Transverse colon (tissue), 4 donors: ENCODE measurements at regions not wholly inside any gene's neighbourhood (a gene's known extent, or its start where the extent isn't known, plus 50 kb on each side); places are given as distances from the start of the nearest gene placed in this dataset.
"Not testable (repeated sequence)": the region's sequence is repeated elsewhere in the genome, so short reads cannot be mapped to it uniquely, and the experiment has no call there.

Experiments
- DNase-seq: peaks from one replicate; pipeline ENCODE4 v3.0.0-alpha.2; 2019
- H3K27ac ChIP-seq, 4 donors: fragments of 200-600 bp; sonication (generic); 2 replicates each; pipeline ENCODE4 v1.5.1; 2016 to 2018; ENCODE audit warnings: inconsistent platforms in 4 of 4
- H3K27me3 ChIP-seq: fragments of 200-600 bp; sonication (generic); 2 replicates; pipeline ENCODE4 v1.5.1; 2017; ENCODE audit warnings: inconsistent platforms
- H3K36me3 ChIP-seq, 4 donors: fragments of 200-600 bp; sonication (generic); 2 replicates each; pipeline ENCODE4 v1.5.1; 2017 to 2019; ENCODE audit warnings: inconsistent platforms in 4 of 4
- H3K4me1 ChIP-seq, 4 donors: fragments of 200-600 bp; sonication (generic); 2 replicates each; pipeline ENCODE4 v1.5.1; 2017 to 2020; ENCODE audit warnings: inconsistent platforms in 4 of 4
- H3K4me3 ChIP-seq, 4 donors: fragments of 200-600 bp; sonication (generic); 1 replicate in 1 of 4; 2 replicates in 3 of 4; pipeline versions ENCODE4 v1.5.1 to v1.6.1; 2017 to 2019; ENCODE audit warnings: inconsistent platforms in 4 of 4
- H3K9me3 ChIP-seq, 2 donors: fragments of 200-600 bp; sonication (generic); 2 replicates each; pipeline ENCODE4 v1.5.1; 2017 to 2019; ENCODE audit warnings: inconsistent platforms in 2 of 2
- EP300 ChIP-seq: sonication (generic); formaldehyde crosslinking; IDR thresholded peaks from one replicate; pipeline ENCODE4 v1.6.1; 2017; ENCODE audit warnings: antibody characterized with exemption, low read depth
- POLR2A ChIP-seq: fragments of 450-650 bp; IDR thresholded peaks from one replicate; pipeline ENCODE4 v1.6.1; 2016; ENCODE audit warnings: antibody characterized with exemption, mild to moderate bottlenecking, moderate library complexity
- POLR2AphosphoS5 ChIP-seq, 3 donors: sonication (generic); formaldehyde crosslinking; IDR thresholded peaks; one replicate each; pipeline ENCODE4 v1.6.1; 2016; ENCODE audit warnings: antibody characterized with exemption in 3 of 3
- WGBS, 2 donors: methylation state at CpG; one replicate each; pipeline ENCODE4 v1.1.5; 2018; ENCODE audit warnings: low coverage in 1 of 2; 5-methylcytosine and 5-hydroxymethylcytosine counted together
- in situ Hi-C, 4 donors: fragments of 200-750 bp; cut with MboI; loops; one replicate each; pipeline versions ENCODE4 v1.15.0 to v1.15.1; 2017; ENCODE audit warnings: low sequenced_read_pairs in 3 of 4, low pct_ligation_motif_present in 1 of 4, low pct_unique_long_range_greater_than_20kb in 1 of 4
- intact Hi-C: fragments of 100-400 bp; cut with DNase I; formaldehyde crosslinking; loops from one replicate; pipeline ENCODE4 v1.15.1; 2023; ENCODE audit warnings: low total_unique reads
- TF ChIP-seq, protein P1 (sequence below), 5 experiments: fragments of 200-600 bp in 3 of 5; fragments of 450-650 bp in 2 of 5; sonication (generic) in 3 of 5; IDR thresholded peaks; 1 replicate in 2 of 5; 2 replicates in 3 of 5; pipeline ENCODE4 v1.5.1; 2016 to 2017; ENCODE audit warnings: antibody characterized with exemption in 5 of 5, inconsistent platforms in 3 of 5, mild to moderate bottlenecking in 2 of 5, moderate library complexity in 1 of 5

DNA sequence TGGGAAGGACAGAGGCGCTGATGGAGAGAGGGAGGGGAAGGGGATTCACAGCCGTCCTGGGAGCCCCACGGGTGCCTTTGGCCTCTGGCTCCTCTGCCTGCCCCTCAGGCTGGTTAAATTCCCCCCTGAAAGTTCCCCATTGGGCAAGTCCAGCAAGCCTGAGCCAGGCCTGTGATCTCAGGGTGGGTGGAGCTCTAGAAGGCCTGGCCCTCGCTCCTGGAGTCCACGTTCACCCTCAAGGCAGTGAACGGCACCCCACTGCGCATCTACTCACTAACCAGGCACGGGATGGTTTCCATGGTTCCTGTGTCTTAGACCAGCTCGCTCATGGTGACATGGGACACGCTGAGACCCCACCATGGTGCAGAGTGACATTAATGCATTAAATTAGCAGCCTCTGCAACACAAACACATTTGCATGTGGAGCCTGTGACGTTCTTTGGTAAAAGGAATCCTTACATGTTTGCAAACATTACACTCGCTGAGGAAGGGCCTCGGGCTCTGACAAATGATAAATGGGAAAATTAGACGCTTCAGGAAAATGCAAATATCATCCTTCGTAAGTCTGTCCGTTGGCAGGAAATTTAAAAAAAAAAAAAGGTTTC is 452.7 kb downstream of the PREX1 start:
- H3K27ac ChIP-seq, result no peak overlapping the region
- in situ Hi-C loops (no loop called here), intact Hi-C loops (no loop called here)
- no peak overlapping the region for H3K4me3 ChIP-seq
- peaks cover 0 to 4% (median 0%) of the 10 kb centered on the region in 4 donors for H3K4me1 ChIP-seq
- DNase-seq, result no peak
- H3K36me3 ChIP-seq, result no peaks in the 10 kb centered on the region
- 70 to 81% methylated on average over 8 to 16 of the region's 16 CpGs for WGBS, 2 donors
- peaks cover 22% of the 10 kb centered on the region for H3K27me3 ChIP-seq
- H3K9me3 ChIP-seq, result no peaks in the 10 kb centered on the region
- no peak for TF ChIP-seq POLR2AphosphoS5 (IDR thresholded peaks at IDR 0.05)

DNA sequence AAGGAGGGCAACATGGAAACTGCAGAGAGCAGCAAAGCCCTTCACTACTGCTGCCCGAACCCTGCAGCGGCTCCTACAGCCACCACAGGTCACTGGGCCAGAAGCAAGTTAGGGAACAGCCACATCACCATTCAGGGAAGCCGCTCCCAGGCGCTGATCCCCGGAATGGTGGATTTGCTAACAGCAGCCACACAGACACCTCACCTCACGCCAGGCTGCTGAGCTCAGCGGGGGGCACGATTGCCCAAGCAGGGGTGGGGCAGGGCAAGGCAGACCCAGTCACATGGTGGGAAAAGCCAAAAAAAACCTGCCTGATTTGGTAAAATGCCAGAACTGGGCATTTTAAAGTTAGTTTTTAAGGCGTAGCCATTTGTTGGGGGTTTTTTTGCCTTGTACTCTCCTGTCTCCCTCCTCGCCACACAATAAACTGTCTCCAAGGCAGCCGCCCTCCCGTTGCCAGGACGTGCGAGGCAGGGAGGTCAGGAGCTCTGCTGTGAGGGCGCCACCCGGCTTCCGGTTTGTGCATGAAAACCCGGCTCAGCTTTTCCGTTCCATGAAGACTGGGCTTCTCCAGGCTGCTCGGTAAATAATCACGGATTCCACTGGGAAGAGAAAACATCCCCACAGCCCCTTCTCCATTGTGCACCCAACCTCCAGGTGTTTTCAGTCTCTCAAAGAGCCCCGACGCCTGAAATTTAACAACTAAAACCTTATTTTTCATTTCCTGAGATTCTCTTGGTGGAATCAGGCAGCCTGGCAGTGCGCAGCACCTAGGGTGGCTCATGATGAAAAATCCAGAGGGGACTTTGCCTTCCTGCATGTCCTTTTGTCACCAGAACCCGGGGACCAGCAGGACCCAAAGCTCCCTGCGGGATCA is 453.5 kb downstream of the PREX1 start:
- intact Hi-C loops, DNase-seq, H3K4me1 ChIP-seq, H3K27ac ChIP-seq, in situ Hi-C loops, H3K36me3 ChIP-seq, H3K4me3 ChIP-seq, H3K9me3 ChIP-seq: not testable (repeated sequence)
- H3K27me3 ChIP-seq, result peaks cover 22% of the 10 kb centered on the region
- WGBS, 2 donors, result 34% methylated on average over 24 of the region's 26 CpGs; no CpG with 5 or more reads in 1 of the 2 donors

DNA sequence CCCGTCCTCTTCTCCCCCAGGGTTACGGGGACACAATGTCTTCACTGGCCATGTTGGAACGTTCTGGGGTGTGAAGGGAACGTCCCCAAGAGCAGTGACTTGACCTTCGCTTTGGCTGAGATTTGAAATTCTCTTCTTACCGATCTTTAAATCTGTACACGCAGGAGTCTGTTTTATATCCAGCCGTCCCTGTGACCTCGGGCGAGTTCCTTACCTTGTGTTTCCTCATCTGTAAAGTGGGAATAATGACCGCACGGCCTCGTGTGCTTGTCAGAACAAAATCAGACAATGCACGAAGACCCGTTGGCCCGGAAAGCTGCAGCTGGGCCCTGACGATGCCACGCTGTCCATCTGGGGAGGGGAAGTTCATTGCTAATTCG is 454.3 kb downstream of the PREX1 start:
- Histone ChIP-seq H3K4me1 (peaks cover 0 to 4% (median 0%) of the 10 kb centered on the region in 4 donors), H3K4me3 (no peak overlapping the region), H3K9me3 (no peaks in the 10 kb centered on the region), H3K27me3 (peaks cover 22% of the 10 kb centered on the region), H3K36me3 (no peaks in the 10 kb centered on the region), H3K27ac (no peak overlapping the region)
- 85 to 90% methylated on average over 12 to 19 of the region's 19 CpGs for WGBS, 2 donors
- intact Hi-C loops (no loop called here), in situ Hi-C loops (no loop called here)
- DNase-seq, result no peak
- TF ChIP-seq, protein P1, sequence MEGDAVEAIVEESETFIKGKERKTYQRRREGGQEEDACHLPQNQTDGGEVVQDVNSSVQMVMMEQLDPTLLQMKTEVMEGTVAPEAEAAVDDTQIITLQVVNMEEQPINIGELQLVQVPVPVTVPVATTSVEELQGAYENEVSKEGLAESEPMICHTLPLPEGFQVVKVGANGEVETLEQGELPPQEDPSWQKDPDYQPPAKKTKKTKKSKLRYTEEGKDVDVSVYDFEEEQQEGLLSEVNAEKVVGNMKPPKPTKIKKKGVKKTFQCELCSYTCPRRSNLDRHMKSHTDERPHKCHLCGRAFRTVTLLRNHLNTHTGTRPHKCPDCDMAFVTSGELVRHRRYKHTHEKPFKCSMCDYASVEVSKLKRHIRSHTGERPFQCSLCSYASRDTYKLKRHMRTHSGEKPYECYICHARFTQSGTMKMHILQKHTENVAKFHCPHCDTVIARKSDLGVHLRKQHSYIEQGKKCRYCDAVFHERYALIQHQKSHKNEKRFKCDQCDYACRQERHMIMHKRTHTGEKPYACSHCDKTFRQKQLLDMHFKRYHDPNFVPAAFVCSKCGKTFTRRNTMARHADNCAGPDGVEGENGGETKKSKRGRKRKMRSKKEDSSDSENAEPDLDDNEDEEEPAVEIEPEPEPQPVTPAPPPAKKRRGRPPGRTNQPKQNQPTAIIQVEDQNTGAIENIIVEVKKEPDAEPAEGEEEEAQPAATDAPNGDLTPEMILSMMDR (IDR thresholded peaks at IDR 0.05), result no peak
- TF ChIP-seq POLR2A (no peak), POLR2AphosphoS5 (IDR thresholded peaks at IDR 0.05) (no peak), EP300 (no peak)

DNA sequence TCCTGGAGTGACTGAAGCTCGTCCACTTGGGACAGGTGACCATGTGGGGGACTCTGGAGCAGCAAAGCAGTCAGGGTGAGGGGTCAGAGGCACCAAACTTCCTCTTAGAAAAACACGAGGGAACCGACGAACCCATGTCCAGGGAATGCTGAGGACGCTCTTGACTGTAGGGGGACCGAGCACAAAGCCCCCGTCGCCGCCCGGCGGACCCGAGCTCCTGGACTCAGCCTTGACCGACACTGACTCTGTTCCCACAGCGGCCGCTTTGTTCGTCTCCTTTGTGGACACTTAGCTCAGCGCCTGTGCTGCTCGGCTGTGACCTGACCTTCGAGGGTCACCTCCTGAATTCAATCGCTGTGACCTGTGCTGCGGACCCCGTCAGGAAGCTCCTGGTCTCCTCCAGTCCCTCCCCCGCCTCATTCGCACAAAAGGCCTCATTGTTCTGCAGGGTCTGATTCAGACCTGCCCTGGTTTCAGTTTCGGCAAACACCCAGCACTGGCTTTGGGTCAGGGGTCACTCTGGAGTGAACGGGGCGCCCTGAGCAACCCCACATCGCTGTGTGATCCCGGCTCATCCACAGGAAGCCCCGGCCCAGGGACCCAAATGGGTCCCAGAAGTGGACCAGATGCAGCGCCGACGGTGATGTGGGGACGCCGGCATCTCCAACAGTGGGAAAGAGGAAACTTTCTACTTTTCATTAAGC is 454.8 kb downstream of the PREX1 start:
- H3K4me3 ChIP-seq, in situ Hi-C loops, DNase-seq, H3K36me3 ChIP-seq, H3K27ac ChIP-seq, H3K9me3 ChIP-seq, H3K4me1 ChIP-seq, intact Hi-C loops: not testable (repeated sequence)
- WGBS, 2 donors, result 73% methylated on average over 34 of the region's 35 CpGs; no CpG with 5 or more reads in 1 of the 2 donors
- H3K27me3 ChIP-seq, result peaks cover 22% of the 10 kb centered on the region

DNA sequence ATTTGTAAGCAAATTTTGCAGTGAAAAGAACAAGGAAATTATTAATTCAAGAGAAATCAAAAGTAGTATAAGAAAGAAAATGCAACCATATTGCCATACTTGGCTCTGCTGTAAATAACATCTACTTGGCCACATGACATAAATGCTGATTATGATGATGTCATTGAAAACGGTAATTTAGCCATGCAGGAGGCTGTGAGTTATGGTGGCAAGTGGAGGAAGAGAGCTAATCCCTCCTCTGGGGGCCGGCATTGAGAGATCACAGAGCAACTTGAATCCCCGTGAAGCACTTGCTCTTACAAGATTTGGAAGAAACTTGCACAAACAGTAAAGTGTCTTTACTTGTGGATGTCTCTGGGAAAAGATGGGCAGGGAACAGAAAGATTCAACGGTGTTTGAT is 456.6 kb downstream of the PREX1 start:
- H3K9me3 ChIP-seq, result no peaks in the 10 kb centered on the region
- WGBS, 2 donors, result 50 to 82% methylated on average over 1 to 4 of the region's 4 CpGs
- no peak for DNase-seq
- intact Hi-C loops (no loop called here), in situ Hi-C loops (no loop called here)
- TF ChIP-seq EP300 (no peak), POLR2A (no peak), POLR2AphosphoS5 (IDR thresholded peaks at IDR 0.05) (no peak)
- TF ChIP-seq, protein P1 (IDR thresholded peaks at IDR 0.05), result no peak
- H3K27me3 ChIP-seq, result peaks cover 22% of the 10 kb centered on the region
- H3K36me3 ChIP-seq, result no peaks in the 10 kb centered on the region
- H3K4me3 ChIP-seq, result no peak overlapping the region
- H3K27ac ChIP-seq, result no peak overlapping the region
- peaks cover 0 to 9% (median 0%) of the 10 kb centered on the region in 4 donors for H3K4me1 ChIP-seq
